Kidney epithelial cell (primary cell): ENCODE measurements at regions not wholly inside any gene's neighbourhood (a gene's known extent, or its start where the extent isn't known, plus 50 kb on each side); places are given as distances from the start of the nearest gene placed in this dataset.
"Not testable (repeated sequence)": the region's sequence is repeated elsewhere in the genome, so short reads cannot be mapped to it uniquely, and the experiment has no call there.

Experiments
- DNase-seq: peaks from one replicate; pipeline ENCODE4 v3.0.0-alpha.2; 2010; ENCODE audit warnings: low read depth
- H3K27me3 ChIP-seq: 2 replicates; pipeline ENCODE4 v1.6.0; 2011; ENCODE audit warnings: low read length; ENCODE audit not compliant: control insufficient read depth, insufficient read depth
- H3K36me3 ChIP-seq: 2 replicates; pipeline ENCODE4 v1.5.1; 2011; ENCODE audit warnings: low read length; ENCODE audit not compliant: control insufficient read depth, insufficient read depth
- H3K4me3 ChIP-seq: 2 replicates; pipeline ENCODE4 v1.5.1; 2011; ENCODE audit warnings: low read depth, mild to moderate bottlenecking, control low read depth, low read length
- TF ChIP-seq, protein P1 (sequence below): IDR thresholded peaks from 2 replicates; pipeline ENCODE4 v1.5.1; 2011; ENCODE audit warnings: mild to moderate bottlenecking, moderate library complexity, low read length, control low read depth, inconsistent platforms; ENCODE audit not compliant: insufficient read depth, poor library complexity, severe bottlenecking

GRCh38 chr15:38017721-38018120, 83.3 kb downstream of the TMCO5A start:
- Histone ChIP-seq H3K36me3 (no peaks in the 10 kb centered on the region), H3K27me3 (no peaks in the 10 kb centered on the region), H3K4me3 (no peak overlapping the region)
- no peak for DNase-seq
- TF ChIP-seq, protein P1, sequence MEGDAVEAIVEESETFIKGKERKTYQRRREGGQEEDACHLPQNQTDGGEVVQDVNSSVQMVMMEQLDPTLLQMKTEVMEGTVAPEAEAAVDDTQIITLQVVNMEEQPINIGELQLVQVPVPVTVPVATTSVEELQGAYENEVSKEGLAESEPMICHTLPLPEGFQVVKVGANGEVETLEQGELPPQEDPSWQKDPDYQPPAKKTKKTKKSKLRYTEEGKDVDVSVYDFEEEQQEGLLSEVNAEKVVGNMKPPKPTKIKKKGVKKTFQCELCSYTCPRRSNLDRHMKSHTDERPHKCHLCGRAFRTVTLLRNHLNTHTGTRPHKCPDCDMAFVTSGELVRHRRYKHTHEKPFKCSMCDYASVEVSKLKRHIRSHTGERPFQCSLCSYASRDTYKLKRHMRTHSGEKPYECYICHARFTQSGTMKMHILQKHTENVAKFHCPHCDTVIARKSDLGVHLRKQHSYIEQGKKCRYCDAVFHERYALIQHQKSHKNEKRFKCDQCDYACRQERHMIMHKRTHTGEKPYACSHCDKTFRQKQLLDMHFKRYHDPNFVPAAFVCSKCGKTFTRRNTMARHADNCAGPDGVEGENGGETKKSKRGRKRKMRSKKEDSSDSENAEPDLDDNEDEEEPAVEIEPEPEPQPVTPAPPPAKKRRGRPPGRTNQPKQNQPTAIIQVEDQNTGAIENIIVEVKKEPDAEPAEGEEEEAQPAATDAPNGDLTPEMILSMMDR = no peak

DNA sequence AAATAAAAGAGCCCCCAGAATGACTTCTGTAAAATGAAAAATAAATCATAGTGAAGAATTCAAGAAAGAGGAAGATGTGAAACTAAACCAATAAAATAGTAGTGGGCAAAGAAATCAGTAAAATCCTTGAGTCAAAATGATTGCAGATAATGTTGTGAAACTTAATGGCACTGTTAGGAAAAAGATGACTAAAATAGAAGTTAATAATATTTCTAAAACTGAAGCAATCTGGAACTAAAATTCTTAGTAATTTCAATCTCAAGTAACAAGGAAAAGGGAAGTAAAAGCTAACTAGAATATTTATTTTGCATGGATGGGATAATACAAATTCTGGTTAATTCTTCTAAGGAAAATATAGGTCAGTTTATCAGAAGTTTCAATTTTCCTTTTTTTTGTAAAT, 84.6 kb downstream of the TMCO5A start:
- TF ChIP-seq, protein P1 = no peak
- Histone ChIP-seq H3K27me3 (no peaks in the 10 kb centered on the region), H3K4me3 (no peak overlapping the region), H3K36me3 (no peaks in the 10 kb centered on the region)
- DNase-seq = no peak

GRCh38 chr15:38021259-38021658, 86.8 kb downstream of the TMCO5A start:
- DNase-seq = no peak
- no peaks in the 10 kb centered on the region for H3K27me3 ChIP-seq
- no peaks in the 10 kb centered on the region for H3K36me3 ChIP-seq
- TF ChIP-seq, protein P1 = no peak
- no peak overlapping the region for H3K4me3 ChIP-seq

GRCh38 chr15:38024293-38025091, 90.1 kb downstream of the TMCO5A start:
- no peak for DNase-seq
- TF ChIP-seq, protein P1 = no peak
- H3K27me3 ChIP-seq = no peaks in the 10 kb centered on the region

GRCh38 chr15:38025656-38026055, 91.2 kb downstream of the TMCO5A start:
- not testable (repeated sequence) for H3K36me3 ChIP-seq, H3K27me3 ChIP-seq, H3K4me3 ChIP-seq, DNase-seq

More at GRCh38 chr15:38024293-38025091, 90.1 kb downstream of the TMCO5A start:
- no peaks in the 10 kb centered on the region for H3K36me3 ChIP-seq
- no peak overlapping the region for H3K4me3 ChIP-seq

DNA sequence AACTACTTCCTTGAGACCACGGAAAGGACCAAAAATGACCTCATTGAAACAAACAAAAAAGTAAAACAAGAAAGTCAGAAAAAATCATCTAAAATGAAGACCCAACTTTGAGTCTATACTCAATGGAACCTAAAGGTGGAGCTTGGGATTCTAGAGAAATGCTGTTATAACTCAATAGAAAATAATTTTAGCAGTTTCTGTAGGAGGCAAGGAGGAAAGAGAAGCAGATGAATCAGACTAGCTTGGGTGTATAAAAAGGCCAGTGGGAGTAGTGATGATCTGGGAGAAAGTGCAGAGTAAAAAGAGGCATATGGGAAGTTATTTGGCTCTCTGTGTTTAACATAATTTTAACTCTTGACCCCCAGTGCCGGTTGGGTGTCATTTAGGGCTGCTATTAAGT, 94.4 kb downstream of the TMCO5A start:
- TF ChIP-seq, protein P1 = no peak
- no peak overlapping the region for H3K4me3 ChIP-seq
- H3K36me3 ChIP-seq = no peaks in the 10 kb centered on the region
- H3K27me3 ChIP-seq = no peaks in the 10 kb centered on the region
- no peak for DNase-seq
